ENCODE measurements at regions not wholly inside any gene's neighbourhood (a gene's known extent, or its start where the extent isn't known, plus 50 kb on each side); places are given as distances from the start of the nearest gene placed in this dataset.

- no peak for DNase-seq (ENCODE audit: low spot score)
- in situ Hi-C loops (cut with HindIII; ENCODE audit: low sequenced_read_pairs): no loop called here
Observed at GRCh38 chr2:56871644-56872043, 687.9 kb downstream of the CCDC85A start.

GRCh38 chr2:56874717-56875116, 690.9 kb downstream of the CCDC85A start:
- no peak for DNase-seq (ENCODE audit: low spot score)
- in situ Hi-C loops (cut with HindIII; ENCODE audit: low sequenced_read_pairs): no loop called here

- in situ Hi-C loops (cut with HindIII; ENCODE audit: low sequenced_read_pairs): no loop called here
- DNase-seq (ENCODE audit: low spot score): no peak
Observed at GRCh38 chr2:56889738-56890137, 705.9 kb downstream of the CCDC85A start.

GRCh38 chr2:56892382-56892781, 708.6 kb downstream of the CCDC85A start:
- in situ Hi-C loops (cut with HindIII; ENCODE audit: low sequenced_read_pairs): no loop called here
- DNase-seq (ENCODE audit: low spot score): no peak

GRCh38 chr2:56898986-56899385, 715.2 kb downstream of the CCDC85A start:
- in situ Hi-C loops (cut with HindIII; ENCODE audit: low sequenced_read_pairs): no loop called here
- no peak for DNase-seq (ENCODE audit: low spot score)

- DNase-seq (ENCODE audit: low spot score): no peak
- in situ Hi-C loops (cut with HindIII; ENCODE audit: low sequenced_read_pairs): no loop called here
Observed at GRCh38 chr2:56912490-56912889, 728.7 kb downstream of the CCDC85A start.

GRCh38 chr2:56918790-56919189, 735.0 kb downstream of the CCDC85A start:
- no peak for DNase-seq (ENCODE audit: low spot score)
- in situ Hi-C loops (cut with HindIII; ENCODE audit: low sequenced_read_pairs): no loop called here

- in situ Hi-C loops (cut with HindIII; ENCODE audit: low sequenced_read_pairs): no loop called here
- no peak for DNase-seq (ENCODE audit: low spot score)
Observed at GRCh38 chr2:56933976-56934375, 750.2 kb downstream of the CCDC85A start.

GRCh38 chr2:56934866-56935265, 751.1 kb downstream of the CCDC85A start:
- no peak for DNase-seq (ENCODE audit: low spot score)
- in situ Hi-C loops (cut with HindIII; ENCODE audit: low sequenced_read_pairs): no loop called here

- in situ Hi-C loops (cut with HindIII; ENCODE audit: low sequenced_read_pairs): no loop called here
- no peak for DNase-seq (ENCODE audit: low spot score)
Observed at GRCh38 chr2:56940054-56940453, 756.3 kb downstream of the CCDC85A start.

GRCh38 chr2:56952871-56953270, 769.1 kb downstream of the CCDC85A start:
- DNase-seq (ENCODE audit: low spot score): no peak
- in situ Hi-C loops (cut with HindIII; ENCODE audit: low sequenced_read_pairs): no loop called here

GRCh38 chr2:56960581-56960980, 776.8 kb downstream of the CCDC85A start:
- no peak for DNase-seq (ENCODE audit: low spot score)
- in situ Hi-C loops (cut with HindIII; ENCODE audit: low sequenced_read_pairs): no loop called here

- DNase-seq (ENCODE audit: low spot score): no peak
- in situ Hi-C loops (cut with HindIII; ENCODE audit: low sequenced_read_pairs): no loop called here
Observed at GRCh38 chr2:56962673-56963072, 778.9 kb downstream of the CCDC85A start.

- in situ Hi-C loops (cut with HindIII; ENCODE audit: low sequenced_read_pairs): no loop called here
Observed at GRCh38 chr2:56969513-56969912, 785.7 kb downstream of the CCDC85A start.

GRCh38 chr2:56971383-56971974, 787.7 kb downstream of the CCDC85A start:
- in situ Hi-C loops (cut with HindIII; ENCODE audit: low sequenced_read_pairs): no loop called here
- DNase-seq (ENCODE audit: low spot score): no peak

More at GRCh38 chr2:56969513-56969912, 785.7 kb downstream of the CCDC85A start:
- DNase-seq (ENCODE audit: low spot score): no peak

- no peak for DNase-seq (ENCODE audit: low spot score)
- in situ Hi-C loops (cut with HindIII; ENCODE audit: low sequenced_read_pairs): no loop called here
Observed at GRCh38 chr2:56981554-56981953, 797.8 kb downstream of the CCDC85A start.

- no peak for DNase-seq (ENCODE audit: low spot score)
- in situ Hi-C loops (cut with HindIII; ENCODE audit: low sequenced_read_pairs): no loop called here
Observed at GRCh38 chr2:56985609-56986008, 801.8 kb downstream of the CCDC85A start.

- in situ Hi-C loops (cut with HindIII; ENCODE audit: low sequenced_read_pairs): no loop called here
Observed at GRCh38 chr2:57022496-57022895, 838.7 kb downstream of the CCDC85A start.

GRCh38 chr2:57044931-57045635, 861.3 kb downstream of the CCDC85A start:
- in situ Hi-C loops (cut with HindIII; ENCODE audit: low sequenced_read_pairs): no loop called here
- DNase-seq (ENCODE audit: low spot score): no peak

More at GRCh38 chr2:57022496-57022895, 838.7 kb downstream of the CCDC85A start:
- no peak for DNase-seq (ENCODE audit: low spot score)

- in situ Hi-C loops (cut with HindIII; ENCODE audit: low sequenced_read_pairs): no loop called here
- no peak for DNase-seq (ENCODE audit: low spot score)
Observed at GRCh38 chr2:57049273-57049672, 865.5 kb downstream of the CCDC85A start.

- no peak for DNase-seq (ENCODE audit: low spot score)
- in situ Hi-C loops (cut with HindIII; ENCODE audit: low sequenced_read_pairs): no loop called here
Observed at GRCh38 chr2:57050007-57050406, 866.2 kb downstream of the CCDC85A start.
